Right cardiac atrium (tissue), 5 donors: ENCODE measurements at regions not wholly inside any gene's neighbourhood (a gene's known extent, or its start where the extent isn't known, plus 50 kb on each side); places are given as distances from the start of the nearest gene placed in this dataset.

Source experiments
- ATAC-seq, 2 donors: fragments of 200-7000 bp; cut with Tn5 transposase; one replicate each; pipeline versions ENCODE4 v1.8.0 to v1.9.1; 2020; ENCODE audit warnings: moderate library complexity in 2 of 2, mild to moderate bottlenecking in 1 of 2
- DNase-seq, 3 donors: peaks; one replicate each; pipeline ENCODE4 v3.0.0-alpha.2; 2020
- H3K27ac ChIP-seq: one replicate; pipeline ENCODE4 v1.5.1; 2013; ENCODE audit warnings: mild to moderate bottlenecking, low read length, control low read depth, moderate library complexity
- H3K27me3 ChIP-seq: one replicate; pipeline ENCODE4 v1.6.1; 2013; ENCODE audit not compliant: control insufficient read depth, insufficient read depth
- H3K4me1 ChIP-seq: one replicate; pipeline ENCODE4 v1.6.1; 2013; ENCODE audit warnings: low read length; ENCODE audit not compliant: control insufficient read depth, insufficient read depth
- H3K4me3 ChIP-seq: one replicate; pipeline ENCODE4 v1.5.1; 2013; ENCODE audit warnings: low read length, control low read depth
- H3K9me3 ChIP-seq: one replicate; pipeline ENCODE4 v1.6.1; 2013; ENCODE audit warnings: low read length; ENCODE audit not compliant: control insufficient read depth
- WGBS: extraction: QIAGEN DNeasy Blood & Tissue Kit; methylation state at CpG from one replicate; pipeline ENCODE4 v1.1.7; 2013; 5-methylcytosine and 5-hydroxymethylcytosine counted together
- intact Hi-C, 4 donors: fragments of 100-400 bp; cut with DNase I; formaldehyde crosslinking; loops; one replicate each; pipeline versions ENCODE4 v1.11.0 to v1.14.0; 2022 to 2023
- donor health status: healthy with polysubstance abuse.
- donor health status: DM: no; HTN: yes; CAD: no.
- donor health status: DM: no; HTN: no; CAD: no.
- donor health status: DM: no; HTN: yes; CAD: no; lungs with severe emphysema.
- donor health status: DM: yes; HTN: yes; CAD: no.

DNA sequence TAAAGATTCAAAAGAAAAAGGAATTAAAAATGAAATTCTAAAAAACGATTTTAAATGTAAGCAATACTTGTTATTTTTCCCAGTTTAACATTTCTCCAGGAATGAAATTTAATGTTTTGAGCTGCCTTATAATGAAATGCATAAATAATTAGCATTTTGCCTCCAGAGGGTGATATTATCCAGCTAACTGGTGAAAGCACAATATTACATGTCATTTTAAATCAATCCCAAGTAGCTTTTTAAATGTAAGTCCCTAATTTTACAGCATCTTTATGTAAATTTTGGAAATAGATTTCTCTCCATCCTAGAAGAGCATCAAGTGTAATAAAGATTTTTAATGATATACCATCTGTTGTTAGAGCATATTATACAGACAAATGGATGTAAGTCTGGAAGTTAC lies 139.1 kb upstream of the P2RY1 start:
- DNase-seq = no peak
- no peak for ATAC-seq
- H3K27ac ChIP-seq = no peak overlapping the region
- no peaks in the 10 kb centered on the region for H3K27me3 ChIP-seq
- intact Hi-C loops = no loop called here
- 62% methylated on average over 1 of the region's 1 CpG for WGBS
- no peaks in the 10 kb centered on the region for H3K9me3 ChIP-seq
- H3K4me3 ChIP-seq = no peak overlapping the region
- H3K4me1 ChIP-seq = no peaks in the 10 kb centered on the region

DNA sequence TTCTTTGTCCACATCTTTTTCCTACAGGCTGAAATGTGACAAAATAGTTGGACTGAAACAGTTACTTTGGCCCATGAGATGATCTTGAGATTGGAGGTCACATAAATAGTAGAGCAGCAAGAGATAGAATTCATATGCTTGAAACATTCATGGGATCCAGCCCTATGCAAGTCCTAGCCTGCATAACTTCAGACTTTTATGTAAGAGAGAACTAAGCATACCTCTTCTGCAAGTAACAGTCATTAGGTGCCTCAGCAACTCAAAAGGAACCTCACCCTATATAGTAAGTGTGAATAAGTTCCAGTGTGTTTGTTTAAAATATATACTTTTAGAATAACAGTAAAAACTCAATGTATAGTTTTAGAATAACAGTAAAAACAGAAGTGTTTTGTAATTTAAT lies 138.0 kb upstream of the P2RY1 start:
- ATAC-seq = no peak
- H3K27ac ChIP-seq = no peak overlapping the region
- H3K27me3 ChIP-seq = no peaks in the 10 kb centered on the region
- H3K4me1 ChIP-seq = no peaks in the 10 kb centered on the region
- no peak overlapping the region for H3K4me3 ChIP-seq
- no peak for DNase-seq
- intact Hi-C loops = no loop called here
- H3K9me3 ChIP-seq = no peaks in the 10 kb centered on the region

DNA sequence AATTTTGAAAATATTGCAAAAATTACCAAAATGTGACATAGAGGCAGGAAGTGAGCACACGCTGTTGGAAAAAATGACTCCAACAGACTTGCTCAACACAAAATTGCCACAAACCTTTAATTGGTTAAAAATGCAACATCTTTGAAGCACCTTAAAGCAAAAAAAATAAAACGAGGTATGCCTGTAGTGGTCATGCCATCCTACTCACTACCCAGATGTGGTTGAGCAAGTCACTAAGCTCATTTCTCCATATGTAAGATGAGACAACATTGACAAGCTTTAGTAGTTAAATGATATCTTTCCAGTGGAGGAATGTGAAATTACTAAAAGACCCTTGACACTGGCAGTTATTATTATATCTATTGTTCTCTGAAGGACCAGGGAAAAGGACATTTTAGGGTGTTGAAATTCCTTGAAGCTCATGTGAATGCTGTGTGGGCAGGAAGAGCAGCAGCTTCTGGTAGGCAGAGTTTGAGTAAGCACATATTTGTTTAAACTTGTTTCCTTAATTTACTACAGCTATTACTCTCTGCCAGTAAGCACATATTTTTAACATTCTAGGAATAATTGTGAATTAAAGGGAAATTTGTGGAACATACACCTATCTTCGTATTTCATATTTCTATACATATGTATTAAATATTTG lies 131.6 kb upstream of the P2RY1 start:
- intact Hi-C loops = no loop called here
- no peak overlapping the region for H3K27ac ChIP-seq
- H3K9me3 ChIP-seq = no peaks in the 10 kb centered on the region
- ATAC-seq (no peak), DNase-seq (no peak)
- H3K4me3 ChIP-seq = no peak overlapping the region
- 62% methylated on average over 3 of the region's 3 CpGs for WGBS
- no peaks in the 10 kb centered on the region for H3K27me3 ChIP-seq
- no peaks in the 10 kb centered on the region for H3K4me1 ChIP-seq

DNA sequence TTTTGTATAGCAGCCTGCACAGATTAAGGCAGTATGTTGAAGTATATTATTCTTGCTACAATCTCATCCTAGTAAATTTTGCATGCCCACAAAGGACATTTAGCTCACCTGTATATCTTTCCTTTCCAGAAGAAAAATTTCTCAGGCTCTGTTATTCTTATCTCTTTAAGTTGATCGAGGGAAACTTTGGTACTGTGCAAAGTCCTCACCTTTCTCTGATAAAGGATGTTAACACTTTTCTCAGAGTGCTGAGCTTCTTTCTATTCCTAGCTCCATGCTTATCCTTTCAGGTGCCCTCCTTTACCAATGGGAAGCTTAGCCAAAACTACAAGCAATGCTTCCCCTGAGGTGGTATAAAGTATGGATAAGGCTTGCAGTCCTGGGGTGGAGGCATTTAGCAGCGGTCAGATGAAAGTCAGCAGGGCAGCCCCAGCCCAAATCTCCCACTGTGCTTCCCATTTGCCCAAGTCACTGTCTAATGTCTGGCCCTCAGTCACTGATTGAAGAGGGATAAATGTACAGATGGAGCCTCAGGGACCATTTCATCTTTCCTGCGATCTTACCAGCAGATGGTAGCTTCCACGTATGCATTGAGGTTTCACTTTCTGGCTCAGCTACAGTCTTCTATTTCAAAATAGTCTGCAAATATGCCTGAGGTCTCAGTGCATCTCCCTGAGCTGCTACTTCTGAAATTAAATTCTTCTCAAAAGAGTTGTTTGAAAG lies 127.8 kb upstream of the P2RY1 start:
- intact Hi-C loops = no loop called here
- WGBS = 44% methylated on average over 4 of the region's 4 CpGs
- H3K27ac ChIP-seq = no peak overlapping the region
- DNase-seq = no peak
- no peaks in the 10 kb centered on the region for H3K9me3 ChIP-seq
- no peaks in the 10 kb centered on the region for H3K4me1 ChIP-seq
- no peaks in the 10 kb centered on the region for H3K27me3 ChIP-seq
- no peak for ATAC-seq
- H3K4me3 ChIP-seq = no peak overlapping the region

DNA sequence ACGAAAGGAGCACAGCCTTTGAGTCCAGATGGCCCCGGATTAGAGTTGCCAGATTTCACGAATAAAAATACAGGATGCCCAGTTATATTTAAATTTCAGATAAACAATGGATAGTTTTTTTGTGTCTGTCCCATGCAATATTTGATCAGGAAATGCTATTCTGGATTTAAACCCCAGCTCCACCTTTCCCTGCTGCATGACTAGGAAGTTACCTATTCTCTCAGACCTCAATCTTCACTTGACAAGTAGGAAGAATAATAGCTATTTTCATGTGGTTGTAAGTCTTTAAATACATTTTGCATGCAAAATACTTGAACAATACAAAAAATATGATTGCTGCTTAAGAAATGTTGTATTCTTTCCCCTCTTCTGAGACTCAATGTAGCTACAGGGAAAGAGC lies 125.3 kb upstream of the P2RY1 start:
- no peak for DNase-seq
- H3K27ac ChIP-seq = no peak overlapping the region
- intact Hi-C loops = no loop called here
- H3K9me3 ChIP-seq = no peaks in the 10 kb centered on the region
- WGBS = 73% methylated on average over 3 of the region's 3 CpGs
- H3K4me1 ChIP-seq = no peaks in the 10 kb centered on the region
- no peak for ATAC-seq
- H3K4me3 ChIP-seq = no peak overlapping the region
- no peaks in the 10 kb centered on the region for H3K27me3 ChIP-seq

DNA sequence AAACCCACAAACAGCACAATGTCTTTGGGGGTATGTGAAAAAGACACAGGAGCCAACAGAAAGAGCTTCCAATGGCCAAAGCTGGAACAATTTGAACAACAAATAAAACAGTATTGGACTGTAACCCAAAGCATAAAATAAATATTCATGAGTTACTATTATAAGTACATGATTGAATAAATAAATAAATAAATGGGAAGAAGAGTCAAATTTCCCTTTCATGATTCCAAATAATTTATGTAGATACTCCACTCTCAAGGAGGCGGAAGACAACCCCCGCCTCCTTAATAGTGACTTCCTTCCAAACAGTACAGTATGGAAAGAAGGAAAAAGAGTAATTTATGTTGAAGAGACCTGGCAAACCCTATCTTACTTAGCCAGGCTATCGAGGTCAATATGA lies 124.4 kb upstream of the P2RY1 start:
- DNase-seq (no peak), ATAC-seq (no peak)
- 95% methylated on average over 3 of the region's 3 CpGs for WGBS
- no peaks in the 10 kb centered on the region for H3K4me1 ChIP-seq
- no peak overlapping the region for H3K27ac ChIP-seq
- H3K27me3 ChIP-seq = no peaks in the 10 kb centered on the region
- no peak overlapping the region for H3K4me3 ChIP-seq
- intact Hi-C loops = no loop called here
- H3K9me3 ChIP-seq = no peaks in the 10 kb centered on the region

DNA sequence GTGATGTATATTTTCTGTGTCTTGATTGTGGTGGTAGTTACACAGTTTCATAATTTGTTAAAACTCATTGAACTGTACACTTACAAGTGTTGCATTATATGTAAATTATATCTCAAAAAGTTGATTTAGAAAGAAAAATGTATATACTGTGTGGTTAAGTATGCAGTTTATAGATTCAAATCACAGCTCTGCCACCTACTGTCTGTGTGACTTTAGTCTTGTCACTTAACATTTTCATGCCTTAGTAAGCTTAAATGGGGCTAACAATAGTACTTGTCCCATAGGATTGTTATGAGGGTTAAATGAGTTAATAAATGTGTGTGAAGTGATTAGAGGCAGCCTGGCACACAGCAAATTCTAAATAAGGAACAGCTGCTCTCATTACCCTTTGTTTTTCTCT lies 120.9 kb upstream of the P2RY1 start:
- ATAC-seq (no peak), DNase-seq (no peak)
- Histone ChIP-seq H3K9me3 (no peaks in the 10 kb centered on the region), H3K27ac (no peak overlapping the region), H3K4me1 (no peaks in the 10 kb centered on the region), H3K27me3 (no peaks in the 10 kb centered on the region), H3K4me3 (no peak overlapping the region)
- intact Hi-C loops = no loop called here

DNA sequence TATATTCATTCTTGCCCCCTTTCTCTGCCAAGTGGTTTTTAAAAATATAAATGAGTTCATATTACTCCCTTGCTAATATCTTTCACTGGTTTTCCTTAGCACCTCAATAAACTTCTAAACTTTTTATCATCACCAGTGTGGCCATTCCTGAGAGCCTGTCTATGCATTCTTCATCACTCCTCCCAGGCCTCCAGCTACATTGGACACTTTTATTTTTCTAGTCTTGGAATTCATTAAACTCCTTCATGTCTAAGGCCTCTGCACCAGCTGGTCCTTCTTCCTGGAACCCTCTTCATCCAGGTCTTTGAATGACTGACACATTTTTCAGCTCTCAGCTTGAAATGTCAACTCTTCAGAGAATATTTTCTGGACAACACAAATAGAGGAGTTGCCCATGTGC lies 120.4 kb upstream of the P2RY1 start:
- Histone ChIP-seq H3K27me3 (no peaks in the 10 kb centered on the region), H3K4me1 (no peaks in the 10 kb centered on the region), H3K4me3 (no peak overlapping the region), H3K9me3 (no peaks in the 10 kb centered on the region), H3K27ac (no peak overlapping the region)
- DNase-seq = no peak
- ATAC-seq = no peak
- intact Hi-C loops = no loop called here

DNA sequence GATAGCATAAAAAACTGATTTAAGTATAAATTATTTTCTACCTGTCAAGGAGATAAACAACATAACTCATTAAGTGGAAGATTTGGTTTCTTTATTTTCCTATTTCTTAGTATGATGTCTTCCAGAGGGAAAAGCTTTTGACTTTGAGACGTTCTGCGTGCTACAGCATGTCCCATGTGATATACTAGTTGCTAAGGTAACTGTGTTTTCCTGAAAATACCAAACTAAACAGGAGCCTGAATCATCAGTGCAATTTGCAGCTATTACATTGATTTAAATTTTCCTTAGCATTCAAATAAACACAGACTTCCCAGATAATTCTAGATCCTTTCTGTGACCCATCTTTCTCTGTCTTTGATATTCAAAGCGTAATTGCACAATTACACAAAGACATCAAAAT lies 117.7 kb upstream of the P2RY1 start:
- no peak overlapping the region for H3K27ac ChIP-seq
- H3K27me3 ChIP-seq = no peaks in the 10 kb centered on the region
- no peak for DNase-seq
- H3K4me3 ChIP-seq = no peak overlapping the region
- no peak for ATAC-seq
- no peaks in the 10 kb centered on the region for H3K9me3 ChIP-seq
- 63% methylated on average over 3 of the region's 3 CpGs for WGBS
- intact Hi-C loops = no loop called here
- H3K4me1 ChIP-seq = no peaks in the 10 kb centered on the region

DNA sequence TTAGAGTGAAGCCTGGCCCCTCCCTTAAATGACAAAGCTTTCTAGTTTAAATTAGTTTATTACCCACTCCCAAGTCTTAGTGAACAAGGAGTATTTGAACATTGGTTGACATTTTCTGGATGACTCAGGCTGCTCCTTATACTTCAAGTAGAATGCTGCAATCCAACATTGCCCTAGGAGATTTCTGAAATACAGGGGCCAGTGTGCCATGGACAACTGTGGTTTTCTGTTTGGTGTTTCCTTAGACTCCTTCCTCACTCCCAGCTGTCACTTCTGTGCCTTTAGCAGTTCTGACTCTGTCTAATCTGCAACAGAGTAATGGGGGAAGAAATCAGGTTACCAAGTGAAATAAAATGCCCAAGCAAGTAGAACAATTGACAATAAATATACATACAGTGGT lies 116.1 kb upstream of the P2RY1 start:
- intact Hi-C loops = no loop called here

DNA sequence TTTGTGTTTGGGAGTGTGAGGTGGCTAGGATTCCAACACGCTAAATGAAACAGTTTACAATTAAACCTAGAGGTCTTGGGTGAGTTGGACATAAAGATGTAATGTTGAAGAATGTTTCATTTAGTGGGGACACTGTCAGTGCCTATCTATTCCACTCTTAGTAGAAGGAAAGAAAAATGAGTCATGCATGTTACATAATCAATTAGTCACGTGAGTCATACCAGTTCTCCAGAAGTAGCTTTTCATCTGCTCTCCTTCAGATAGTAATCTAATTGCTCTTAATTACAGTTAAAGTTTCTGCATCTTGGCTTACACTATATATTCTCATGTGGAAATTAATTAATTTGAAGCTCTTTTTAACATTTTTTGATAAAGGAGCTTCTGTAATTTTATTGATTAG lies 115.7 kb upstream of the P2RY1 start:
- H3K4me1 ChIP-seq = no peaks in the 10 kb centered on the region
- no peaks in the 10 kb centered on the region for H3K9me3 ChIP-seq
- intact Hi-C loops = no loop called here
- H3K27me3 ChIP-seq = no peaks in the 10 kb centered on the region
- no peak overlapping the region for H3K4me3 ChIP-seq
- no peak overlapping the region for H3K27ac ChIP-seq
- 63% methylated on average over 2 of the region's 2 CpGs for WGBS
- no peak for DNase-seq
- ATAC-seq = no peak

More for the DNA sequence above, 116.1 kb upstream of the P2RY1 start:
- Histone ChIP-seq H3K4me1 (no peaks in the 10 kb centered on the region), H3K27ac (no peak overlapping the region), H3K9me3 (no peaks in the 10 kb centered on the region), H3K27me3 (no peaks in the 10 kb centered on the region), H3K4me3 (no peak overlapping the region)
- no peak for DNase-seq
- no peak for ATAC-seq
